ENCODE measurements at regions not wholly inside any gene's neighbourhood (a gene's known extent, or its start where the extent isn't known, plus 50 kb on each side); places are given as distances from the start of the nearest gene placed in this dataset.

- TF ChIP-seq CTCF (optimal IDR thresholded peaks at IDR 0.05 in 1 of 3, IDR thresholded peaks at IDR 0.05 in 1 of 3, conservative IDR thresholded peaks at IDR 0.05 in 1 of 3; ENCODE audit: extremely low read depth in 1 of 3, insufficient read depth in 2 of 3, low read length in 3 of 3) (no peak), EZH2 (IDR thresholded peaks at IDR 0.05; ENCODE audit: low read length) (no peak)
These were observed 155.3 kb upstream of the SLCO3A1 start for GRCh38 chr15:91698241-91698640.

Data from keratinocyte (primary cell).